ENCODE measurements at regions not wholly inside any gene's neighbourhood (a gene's known extent, or its start where the extent isn't known, plus 50 kb on each side); places are given as distances from the start of the nearest gene placed in this dataset.

DNA sequence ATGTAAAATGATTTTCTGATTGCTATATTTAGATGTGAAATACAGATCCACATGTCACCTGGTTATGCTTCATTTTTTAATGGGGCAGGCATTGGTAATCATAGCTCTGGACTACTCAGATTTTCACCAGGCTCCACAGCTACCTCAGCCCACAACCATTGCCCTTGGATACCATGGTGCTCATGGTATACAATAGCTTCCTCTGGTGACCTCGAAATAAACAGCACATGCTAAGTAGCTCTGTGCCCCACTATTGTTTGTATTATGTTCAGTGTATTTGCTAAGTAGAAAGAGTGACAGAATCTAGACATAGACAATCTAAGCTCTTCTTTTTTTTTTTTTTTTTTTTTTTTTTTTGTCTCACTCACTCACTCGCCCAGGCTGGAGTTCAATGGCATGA lies 274.4 kb upstream of the USP15 start:
- TF ChIP-seq, protein P1, sequence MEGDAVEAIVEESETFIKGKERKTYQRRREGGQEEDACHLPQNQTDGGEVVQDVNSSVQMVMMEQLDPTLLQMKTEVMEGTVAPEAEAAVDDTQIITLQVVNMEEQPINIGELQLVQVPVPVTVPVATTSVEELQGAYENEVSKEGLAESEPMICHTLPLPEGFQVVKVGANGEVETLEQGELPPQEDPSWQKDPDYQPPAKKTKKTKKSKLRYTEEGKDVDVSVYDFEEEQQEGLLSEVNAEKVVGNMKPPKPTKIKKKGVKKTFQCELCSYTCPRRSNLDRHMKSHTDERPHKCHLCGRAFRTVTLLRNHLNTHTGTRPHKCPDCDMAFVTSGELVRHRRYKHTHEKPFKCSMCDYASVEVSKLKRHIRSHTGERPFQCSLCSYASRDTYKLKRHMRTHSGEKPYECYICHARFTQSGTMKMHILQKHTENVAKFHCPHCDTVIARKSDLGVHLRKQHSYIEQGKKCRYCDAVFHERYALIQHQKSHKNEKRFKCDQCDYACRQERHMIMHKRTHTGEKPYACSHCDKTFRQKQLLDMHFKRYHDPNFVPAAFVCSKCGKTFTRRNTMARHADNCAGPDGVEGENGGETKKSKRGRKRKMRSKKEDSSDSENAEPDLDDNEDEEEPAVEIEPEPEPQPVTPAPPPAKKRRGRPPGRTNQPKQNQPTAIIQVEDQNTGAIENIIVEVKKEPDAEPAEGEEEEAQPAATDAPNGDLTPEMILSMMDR (IDR thresholded peaks at IDR 0.05): no peak
- no peak for TF ChIP-seq POLR2A (IDR thresholded peaks at IDR 0.05)
- no peak for TF ChIP-seq POLR2AphosphoS5 (IDR thresholded peaks at IDR 0.05)

Data from prostate gland (tissue), 2 donors.